Activated naive CD4-positive, alpha-beta T cell treated with anti-CD3 and anti-CD28 coated beads, Interleukin-2, amount 50 U/mL, for 24 hours (primary cell): ENCODE measurements at regions not wholly inside any gene's neighbourhood (a gene's known extent, or its start where the extent isn't known, plus 50 kb on each side); places are given as distances from the start of the nearest gene placed in this dataset.

ENCODE experiments used
- H3K27ac Mint-ChIP-seq: one replicate; pipeline ENCODE4 v1.8.0; 2021; ENCODE audit warnings: mild to moderate bottlenecking, mixed read lengths
- H3K27me3 Mint-ChIP-seq: one replicate; pipeline ENCODE4 v1.8.0; 2021; ENCODE audit warnings: mixed read lengths
- H3K36me3 Mint-ChIP-seq: one replicate; pipeline ENCODE4 v1.8.0; 2021; ENCODE audit warnings: mixed read lengths
- H3K4me1 Mint-ChIP-seq: one replicate; pipeline ENCODE4 v1.8.0; 2021; ENCODE audit warnings: mixed read lengths
- H3K4me3 Mint-ChIP-seq: one replicate; pipeline ENCODE4 v1.8.0; 2021; ENCODE audit warnings: mild to moderate bottlenecking, mixed read lengths
- H3K9me3 Mint-ChIP-seq: one replicate; pipeline ENCODE4 v1.8.0; 2021; ENCODE audit warnings: mixed read lengths

- Mint-ChIP-seq H3K4me1 (no peaks in the 10 kb centered on the region), H3K27me3 (no peaks in the 10 kb centered on the region), H3K9me3 (no peaks in the 10 kb centered on the region), H3K36me3 (no peaks in the 10 kb centered on the region), H3K4me3 (no peak overlapping the region), H3K27ac (no peak overlapping the region)
Observed at GRCh38 chr17:63136369-63137012, 170.5 kb downstream of the TANC2 start.

DNA sequence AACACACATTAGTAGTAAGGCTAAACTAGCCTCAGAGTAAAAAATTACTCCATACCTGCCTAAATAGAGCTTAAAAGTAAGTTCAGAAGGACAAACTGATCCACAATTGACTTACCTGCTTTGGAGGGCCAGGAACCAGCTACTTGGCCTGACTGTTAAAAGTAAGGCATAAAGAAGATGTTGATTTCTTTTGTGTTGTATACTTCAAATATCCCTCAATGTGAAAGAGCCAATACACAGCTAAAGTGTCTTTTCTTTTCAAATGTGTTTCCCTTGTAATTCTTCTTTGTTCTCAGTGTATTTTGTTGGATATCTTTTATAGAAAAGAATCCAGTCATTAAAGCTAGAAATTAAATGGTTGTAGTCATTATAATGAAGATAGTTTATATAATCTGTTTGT, 171.1 kb downstream of the TANC2 start:
- Mint-ChIP-seq H3K27me3 (no peaks in the 10 kb centered on the region), H3K4me1 (no peaks in the 10 kb centered on the region), H3K9me3 (no peaks in the 10 kb centered on the region), H3K4me3 (no peak overlapping the region), H3K36me3 (no peaks in the 10 kb centered on the region), H3K27ac (no peak overlapping the region)

DNA sequence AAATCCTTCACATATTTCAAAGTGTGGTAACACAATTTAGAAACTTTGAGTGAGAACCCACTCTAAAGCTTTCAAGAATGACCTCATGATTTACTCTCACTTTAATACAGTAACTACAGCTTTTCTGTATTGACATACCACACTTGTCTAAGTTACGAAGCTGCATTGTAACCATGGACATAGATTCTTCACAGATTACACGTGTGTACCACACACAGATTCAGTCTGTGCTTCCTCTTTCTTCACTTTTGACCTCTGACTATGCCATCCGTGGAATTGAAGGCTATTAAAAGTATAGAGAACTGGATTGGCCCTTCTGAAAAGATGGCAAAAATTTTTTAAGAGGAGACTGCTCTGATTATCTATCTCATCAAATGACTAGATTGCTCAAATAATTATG, 172.7 kb downstream of the TANC2 start:
- H3K4me1 Mint-ChIP-seq = no peaks in the 10 kb centered on the region
- no peaks in the 10 kb centered on the region for H3K9me3 Mint-ChIP-seq
- no peak overlapping the region for H3K27ac Mint-ChIP-seq
- no peaks in the 10 kb centered on the region for H3K27me3 Mint-ChIP-seq
- no peak overlapping the region for H3K4me3 Mint-ChIP-seq
- no peaks in the 10 kb centered on the region for H3K36me3 Mint-ChIP-seq

DNA sequence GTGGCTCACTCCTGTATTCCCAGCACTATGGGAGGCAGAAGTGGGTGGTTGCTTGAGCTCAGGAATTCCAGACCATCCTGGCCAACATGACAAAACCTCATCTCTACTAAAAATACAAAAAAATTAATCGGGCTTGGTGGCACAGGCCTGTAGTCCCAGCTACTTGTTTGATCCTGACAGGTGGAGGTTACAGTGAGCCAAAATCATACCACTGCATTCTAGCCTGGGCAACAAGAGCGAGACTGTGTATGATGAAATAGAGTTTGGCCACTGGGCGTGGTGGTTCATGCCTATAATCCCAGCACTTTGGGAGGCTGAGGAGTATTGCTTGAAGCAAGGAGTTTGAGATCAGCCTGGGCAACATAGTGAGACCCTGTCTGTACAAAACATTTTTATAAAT, 173.3 kb downstream of the TANC2 start:
- Mint-ChIP-seq H3K36me3 (no peaks in the 10 kb centered on the region), H3K27ac (no peak overlapping the region), H3K27me3 (no peaks in the 10 kb centered on the region), H3K4me1 (no peaks in the 10 kb centered on the region), H3K4me3 (no peak overlapping the region), H3K9me3 (no peaks in the 10 kb centered on the region)

GRCh38 chr17:63140255-63140654, 174.2 kb downstream of the TANC2 start:
- no peaks in the 10 kb centered on the region for H3K27me3 Mint-ChIP-seq
- H3K36me3 Mint-ChIP-seq = no peaks in the 10 kb centered on the region
- no peaks in the 10 kb centered on the region for H3K4me1 Mint-ChIP-seq
- no peak overlapping the region for H3K4me3 Mint-ChIP-seq
- no peaks in the 10 kb centered on the region for H3K9me3 Mint-ChIP-seq
- H3K27ac Mint-ChIP-seq = no peak overlapping the region

- H3K36me3 Mint-ChIP-seq = no peaks in the 10 kb centered on the region
- no peaks in the 10 kb centered on the region for H3K27me3 Mint-ChIP-seq
- no peaks in the 10 kb centered on the region for H3K4me1 Mint-ChIP-seq
- no peak overlapping the region for H3K27ac Mint-ChIP-seq
- H3K9me3 Mint-ChIP-seq = no peaks in the 10 kb centered on the region
- no peak overlapping the region for H3K4me3 Mint-ChIP-seq
Observed at GRCh38 chr17:63142836-63143235, 176.8 kb downstream of the TANC2 start.

DNA sequence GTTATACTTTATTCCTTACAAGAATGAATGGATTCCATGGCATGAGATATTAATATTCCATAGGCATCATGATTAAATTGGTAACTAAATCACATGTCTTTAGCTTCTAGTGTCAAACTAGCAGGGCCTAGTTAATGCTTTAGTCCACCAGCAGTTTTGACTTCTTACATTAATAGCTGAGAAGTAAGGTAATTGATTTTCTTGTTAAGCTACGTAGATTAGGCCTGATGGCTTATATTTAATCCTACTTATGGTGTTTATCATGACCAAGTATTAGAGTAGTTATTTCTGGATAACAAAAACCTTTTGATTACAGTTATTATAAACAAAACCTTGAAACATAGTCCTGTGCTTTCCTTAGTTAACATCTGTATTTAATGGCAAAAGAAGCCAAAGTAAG, 184.5 kb downstream of the TANC2 start:
- Mint-ChIP-seq H3K36me3 (no peaks in the 10 kb centered on the region), H3K4me3 (no peak overlapping the region), H3K27me3 (no peaks in the 10 kb centered on the region), H3K27ac (no peak overlapping the region), H3K4me1 (no peaks in the 10 kb centered on the region), H3K9me3 (no peaks in the 10 kb centered on the region)

DNA sequence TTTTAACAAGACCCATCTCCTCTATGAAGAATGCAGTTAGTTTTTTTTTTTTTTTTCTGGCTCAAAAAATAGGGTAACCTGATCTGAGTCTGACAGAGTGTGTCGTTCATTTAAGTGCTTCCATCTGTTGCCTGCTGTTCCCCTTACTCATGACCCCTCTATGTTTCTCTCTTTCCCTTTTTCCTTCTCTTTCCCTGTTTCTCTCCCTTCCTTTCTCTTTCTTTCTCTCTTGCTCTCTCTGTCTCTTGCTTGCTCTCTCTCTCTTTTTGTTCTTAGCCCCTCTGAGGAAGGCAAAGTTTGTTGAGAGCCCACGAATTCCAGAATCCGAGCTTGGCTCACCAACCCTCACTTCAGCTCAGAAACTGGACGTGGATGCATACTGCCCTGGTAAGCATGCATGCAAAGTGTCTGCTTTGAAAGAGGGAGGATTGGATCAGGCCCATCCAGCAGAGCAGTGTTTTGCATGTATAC, 185.0 kb downstream of the TANC2 start:
- Mint-ChIP-seq H3K36me3 (no peaks in the 10 kb centered on the region), H3K27me3 (no peaks in the 10 kb centered on the region), H3K4me1 (peaks cover under 1% of the 10 kb centered on the region), H3K27ac (no peak overlapping the region), H3K9me3 (no peaks in the 10 kb centered on the region), H3K4me3 (no peak overlapping the region)

GRCh38 chr17:63151941-63152523, 186.0 kb downstream of the TANC2 start:
- Mint-ChIP-seq H3K27me3 (no peaks in the 10 kb centered on the region), H3K4me3 (no peak overlapping the region), H3K27ac (no peak overlapping the region), H3K4me1 (peaks cover 9% of the 10 kb centered on the region), H3K9me3 (no peaks in the 10 kb centered on the region), H3K36me3 (peaks cover 2% of the 10 kb centered on the region)

DNA sequence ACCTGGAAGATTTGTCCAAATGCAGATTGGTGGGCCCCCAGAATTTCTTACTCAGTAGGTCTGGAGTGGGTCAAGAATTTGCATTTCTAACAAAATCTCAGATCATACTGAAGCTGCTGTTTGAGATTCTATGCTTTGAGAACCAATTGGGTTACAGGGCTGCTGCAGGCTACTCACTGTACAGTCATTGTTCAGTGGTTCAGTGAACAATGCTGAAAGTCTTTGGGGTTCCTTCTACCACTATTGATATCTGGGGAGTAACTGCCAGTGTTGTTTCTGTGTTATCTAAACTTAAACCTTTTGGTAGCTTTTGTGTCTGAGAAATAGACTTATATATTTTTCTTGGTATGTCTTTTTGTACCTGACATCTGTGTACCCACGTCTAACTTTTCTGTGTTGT, 187.5 kb downstream of the TANC2 start:
- no peak overlapping the region for H3K27ac Mint-ChIP-seq
- H3K9me3 Mint-ChIP-seq = no peaks in the 10 kb centered on the region
- H3K4me1 Mint-ChIP-seq = peaks cover 9% of the 10 kb centered on the region
- peaks cover 2% of the 10 kb centered on the region for H3K36me3 Mint-ChIP-seq
- H3K4me3 Mint-ChIP-seq = no peak overlapping the region
- H3K27me3 Mint-ChIP-seq = no peaks in the 10 kb centered on the region

DNA sequence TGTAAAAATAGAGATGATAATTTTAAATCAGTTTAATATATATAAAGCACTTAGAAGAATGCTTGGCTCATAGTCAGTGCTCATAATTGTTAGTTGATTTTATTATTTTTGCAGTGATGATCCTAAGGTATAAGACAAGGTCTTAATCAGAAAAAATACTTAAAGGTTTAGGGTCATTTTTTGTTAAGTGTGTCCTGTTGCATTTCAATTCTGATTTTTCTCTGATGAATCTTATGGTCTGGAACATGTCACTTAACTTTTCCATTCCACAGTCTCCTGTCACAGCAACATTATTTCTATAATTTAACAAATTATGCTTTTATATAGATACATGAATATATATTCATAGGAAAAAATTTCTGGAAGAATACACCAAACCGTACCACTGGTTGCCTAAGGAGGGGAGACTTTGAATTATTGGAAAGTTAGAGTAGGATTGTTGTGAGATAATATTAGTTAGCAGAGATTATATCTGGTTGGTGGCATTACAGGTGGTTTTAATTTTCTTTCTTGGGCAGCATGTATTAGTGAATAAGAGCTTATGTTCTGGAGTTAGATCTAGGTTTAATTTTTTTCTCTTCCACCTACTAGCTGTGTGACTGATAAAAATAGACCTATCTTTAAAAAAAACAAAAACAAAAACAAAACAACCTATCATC, 188.7 kb downstream of the TANC2 start:
- Mint-ChIP-seq H3K4me1 (peaks cover 9% of the 10 kb centered on the region), H3K9me3 (no peaks in the 10 kb centered on the region), H3K36me3 (peaks cover 3% of the 10 kb centered on the region), H3K27me3 (no peaks in the 10 kb centered on the region), H3K27ac (no peak overlapping the region), H3K4me3 (no peak overlapping the region)

DNA sequence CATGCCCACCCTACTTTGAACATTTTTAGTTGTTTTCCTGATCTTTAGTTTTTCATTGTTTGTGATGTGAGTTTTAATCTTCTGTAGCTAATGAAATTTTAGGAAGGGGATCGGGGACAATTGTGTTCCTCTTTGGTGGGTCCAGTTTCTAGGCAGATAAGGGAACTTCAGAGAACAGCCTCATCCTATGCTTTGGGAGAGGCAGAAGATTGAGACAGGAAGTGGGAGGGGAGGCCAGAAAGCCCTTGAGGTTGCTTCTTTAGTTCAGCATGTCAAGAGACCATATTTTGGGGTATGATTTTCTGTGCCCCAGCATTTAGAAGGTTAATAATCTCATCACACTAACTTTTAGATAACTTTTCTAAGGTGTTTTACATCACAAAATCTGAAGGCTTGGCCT, 191.0 kb downstream of the TANC2 start:
- no peak overlapping the region for H3K27ac Mint-ChIP-seq
- H3K4me3 Mint-ChIP-seq = no peak overlapping the region
- no peaks in the 10 kb centered on the region for H3K9me3 Mint-ChIP-seq
- no peaks in the 10 kb centered on the region for H3K27me3 Mint-ChIP-seq
- H3K4me1 Mint-ChIP-seq = peaks cover 9% of the 10 kb centered on the region
- H3K36me3 Mint-ChIP-seq = peaks cover 3% of the 10 kb centered on the region

- Mint-ChIP-seq H3K4me3 (no peak overlapping the region), H3K9me3 (no peaks in the 10 kb centered on the region)
Observed at GRCh38 chr17:63162406-63163157, 196.5 kb downstream of the TANC2 start.

GRCh38 chr17:63163158-63163520, 197.1 kb downstream of the TANC2 start:
- Mint-ChIP-seq H3K4me1 (no peaks in the 10 kb centered on the region), H3K4me3 (no peak overlapping the region), H3K27me3 (no peaks in the 10 kb centered on the region), H3K36me3 (peaks cover 2% of the 10 kb centered on the region), H3K9me3 (no peaks in the 10 kb centered on the region), H3K27ac (no peak overlapping the region)

More at GRCh38 chr17:63162406-63163157, 196.5 kb downstream of the TANC2 start:
- Mint-ChIP-seq H3K36me3 (peaks cover 2% of the 10 kb centered on the region), H3K27me3 (no peaks in the 10 kb centered on the region), H3K27ac (no peak overlapping the region), H3K4me1 (no peaks in the 10 kb centered on the region)

- H3K27ac Mint-ChIP-seq = no peak overlapping the region
- H3K4me1 Mint-ChIP-seq = no peaks in the 10 kb centered on the region
- no peaks in the 10 kb centered on the region for H3K9me3 Mint-ChIP-seq
- H3K27me3 Mint-ChIP-seq = no peaks in the 10 kb centered on the region
- H3K36me3 Mint-ChIP-seq = no peaks in the 10 kb centered on the region
- H3K4me3 Mint-ChIP-seq = no peak overlapping the region
Observed at GRCh38 chr17:63165400-63165799, 199.4 kb downstream of the TANC2 start.

DNA sequence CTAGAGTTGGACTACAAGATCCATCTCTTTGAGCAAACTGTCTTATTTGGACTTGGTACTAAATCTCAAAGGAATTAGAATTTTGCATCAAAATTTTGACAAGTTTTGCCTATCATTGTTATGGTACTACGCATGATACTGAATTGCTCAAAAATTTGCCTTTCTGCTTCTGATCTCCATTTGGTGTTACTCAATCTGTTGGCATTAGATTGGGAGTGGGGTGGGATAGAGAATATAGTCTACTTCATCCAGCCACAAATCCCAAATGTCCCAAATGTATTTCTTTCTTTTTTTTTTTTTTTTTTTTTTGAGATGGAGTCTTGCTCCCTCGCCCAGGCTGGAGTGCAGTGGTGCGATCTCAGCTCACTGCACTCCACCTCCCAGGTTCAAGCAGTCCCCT, 204.8 kb downstream of the TANC2 start:
- Mint-ChIP-seq H3K9me3 (no peaks in the 10 kb centered on the region), H3K27ac (no peak overlapping the region), H3K4me3 (no peak overlapping the region), H3K36me3 (peaks cover 2% of the 10 kb centered on the region), H3K4me1 (no peaks in the 10 kb centered on the region), H3K27me3 (no peaks in the 10 kb centered on the region)
